Skin epidermis (tissue), 12 donors: ENCODE measurements at regions not wholly inside any gene's neighbourhood (a gene's known extent, or its start where the extent isn't known, plus 50 kb on each side); places are given as distances from the start of the nearest gene placed in this dataset.
A peak's percentile ranks its signal among the peaks of the same experiment; 100 is the strongest.

Experiments used
- H3K27ac ChIP-seq, 21 experiments: fragments of 200-600 bp; sonication (generic) in 11 of 21; one replicate each; pipeline ENCODE4 v1.5.0; 2020; ENCODE audit warnings: mild to moderate bottlenecking in 3 of 21, inconsistent platforms in 2 of 21, moderate library complexity in 2 of 21
- H3K4me3 ChIP-seq, 7 experiments: fragments of 200-600 bp; sonication (generic) in 2 of 7; one replicate each; pipeline ENCODE4 v1.5.0; 2020; ENCODE audit warnings: inconsistent platforms in 2 of 7, mild to moderate bottlenecking in 2 of 7, moderate library complexity in 1 of 7

GRCh38 chr6:22964334-22964733 lies 395.0 kb downstream of the HDGFL1 start:
- Histone ChIP-seq H3K4me3 (no peak overlapping the region), H3K27ac (no peak overlapping the region)

GRCh38 chr6:22965889-22966288 lies 396.5 kb downstream of the HDGFL1 start:
- no peak overlapping the region for H3K4me3 ChIP-seq

GRCh38 chr6:22966691-22967422 lies 397.5 kb downstream of the HDGFL1 start:
- H3K4me3 ChIP-seq: no peak overlapping the region
- no peak overlapping the region for H3K27ac ChIP-seq

More at GRCh38 chr6:22965889-22966288, 396.5 kb downstream of the HDGFL1 start:
- H3K27ac ChIP-seq: no peak overlapping the region

- H3K27ac ChIP-seq: no peak overlapping the region
- H3K4me3 ChIP-seq: no peak overlapping the region
Measured at GRCh38 chr6:22970004-22970403, 400.6 kb downstream of the HDGFL1 start.

GRCh38 chr6:22972771-22973170 lies 403.4 kb downstream of the HDGFL1 start:
- no peak overlapping the region for H3K4me3 ChIP-seq

GRCh38 chr6:22975079-22975478 lies 405.7 kb downstream of the HDGFL1 start:
- H3K4me3 ChIP-seq: no peak overlapping the region
- H3K27ac ChIP-seq: no peak overlapping the region

More at GRCh38 chr6:22972771-22973170, 403.4 kb downstream of the HDGFL1 start:
- no peak overlapping the region for H3K27ac ChIP-seq

GRCh38 chr6:22980446-22980845 lies 411.1 kb downstream of the HDGFL1 start:
- no peak overlapping the region for H3K27ac ChIP-seq
- H3K4me3 ChIP-seq: no peak overlapping the region

GRCh38 chr6:23002044-23002619 lies 432.8 kb downstream of the HDGFL1 start:
- Histone ChIP-seq H3K4me3 (no peak overlapping the region), H3K27ac (no peak overlapping the region)

GRCh38 chr6:23003671-23004467 lies 434.5 kb downstream of the HDGFL1 start:
- no peak overlapping the region for H3K4me3 ChIP-seq
- H3K27ac ChIP-seq: peak overlapping the region in 2 of 21 experiments; percentile 12 to 64

GRCh38 chr6:23006656-23007055 lies 437.3 kb downstream of the HDGFL1 start:
- Histone ChIP-seq H3K4me3 (no peak overlapping the region), H3K27ac (no peak overlapping the region)

GRCh38 chr6:23011615-23012014 lies 442.2 kb downstream of the HDGFL1 start:
- no peak overlapping the region for H3K27ac ChIP-seq
- no peak overlapping the region for H3K4me3 ChIP-seq

GRCh38 chr6:23013776-23014175 lies 444.4 kb downstream of the HDGFL1 start:
- Histone ChIP-seq H3K27ac (no peak overlapping the region), H3K4me3 (no peak overlapping the region)

- H3K27ac ChIP-seq: no peak overlapping the region
- no peak overlapping the region for H3K4me3 ChIP-seq
Measured at GRCh38 chr6:23016696-23017095, 447.3 kb downstream of the HDGFL1 start.

GRCh38 chr6:23021487-23021886 lies 452.1 kb downstream of the HDGFL1 start:
- Histone ChIP-seq H3K4me3 (no peak overlapping the region), H3K27ac (no peak overlapping the region)

GRCh38 chr6:23027281-23027680 lies 457.9 kb downstream of the HDGFL1 start:
- H3K27ac ChIP-seq: no peak overlapping the region
- no peak overlapping the region for H3K4me3 ChIP-seq

GRCh38 chr6:23031986-23032385 lies 462.6 kb downstream of the HDGFL1 start:
- Histone ChIP-seq H3K27ac (no peak overlapping the region), H3K4me3 (no peak overlapping the region)

- H3K27ac ChIP-seq: no peak overlapping the region
- H3K4me3 ChIP-seq: no peak overlapping the region
Measured at GRCh38 chr6:23034926-23035325, 465.6 kb downstream of the HDGFL1 start.

GRCh38 chr6:23036406-23036983 lies 467.1 kb downstream of the HDGFL1 start:
- Histone ChIP-seq H3K4me3 (no peak overlapping the region), H3K27ac (no peak overlapping the region)

GRCh38 chr6:23040899-23041298 lies 471.5 kb downstream of the HDGFL1 start:
- H3K4me3 ChIP-seq: no peak overlapping the region
- no peak overlapping the region for H3K27ac ChIP-seq

- Histone ChIP-seq H3K27ac (no peak overlapping the region), H3K4me3 (no peak overlapping the region)
Measured at GRCh38 chr6:23045280-23045679, 475.9 kb downstream of the HDGFL1 start.
